ENCODE measurements at regions not wholly inside any gene's neighbourhood (a gene's known extent, or its start where the extent isn't known, plus 50 kb on each side); places are given as distances from the start of the nearest gene placed in this dataset.

GRCh38 chr13:54750521-54750920 lies 1721.9 kb downstream of the OLFM4 start:
- CTCF ChIA-PET, result no interaction called here
- Histone ChIP-seq H3K36me3 (ENCODE audit: control insufficient read depth in 2 of 2, extremely low read depth in 1 of 2, insufficient read depth in 2 of 2, low read length in 2 of 2) (no peaks in the 10 kb centered on the region), H3K4me1 (ENCODE audit: control insufficient read depth, extremely low read depth, insufficient read depth, low read length) (no peaks in the 10 kb centered on the region), H4K20me1 (replicated peaks; ENCODE audit: control insufficient read depth, extremely low read depth, insufficient read depth, low read length) (no peaks in the 10 kb centered on the region), H3K27me3 (ENCODE audit: control insufficient read depth in 2 of 2, insufficient read depth in 2 of 2, low read length in 2 of 2) (no peaks in the 10 kb centered on the region), H3K27ac (ENCODE audit: insufficient read depth, low read depth, low read length) (no peak overlapping the region), H3K9me1 (replicated peaks; ENCODE audit: control insufficient read depth, extremely low read depth, insufficient read depth, low read length) (no peaks in the 10 kb centered on the region), H3K4me3 (replicated peaks in 1 of 3; ENCODE audit: insufficient read depth in 1 of 3, low read depth in 1 of 3, low read length in 3 of 3) (no peak overlapping the region), H3K79me2 (ENCODE audit: control insufficient read depth, insufficient read depth, low read length) (no peaks in the 10 kb centered on the region), H2AFZ (ENCODE audit: low read depth, low read length) (no peak overlapping the region), H3K4me2 (ENCODE audit: insufficient read depth, low read length) (no peak overlapping the region), H3K9ac (replicated peaks; ENCODE audit: extremely low read depth, insufficient read depth, low read length) (no peak overlapping the region), H3K9me3 (replicated peaks; ENCODE audit: control insufficient read depth, insufficient read depth, low read length) (peaks cover 2% of the 10 kb centered on the region)
- intact Hi-C loops (cut with micrococcal nuclease) (no loop called here), dilution Hi-C loops (cut with MboI; ENCODE audit: extremely low pct_ligation_motif_present, low sequenced_read_pairs) (no loop called here)
- DNase-seq (ENCODE audit: low read depth, low spot score), result no peak
- BruUV-seq (replicated peaks), result no TSS peak
- POLR2A ChIA-PET, result no interaction called here
- TF ChIP-seq POLR2AphosphoS5 (IDR thresholded peaks at IDR 0.05; ENCODE audit: insufficient read depth, low read depth, low read length) (no peak), JUN (IDR thresholded peaks at IDR 0.05; ENCODE audit: borderline replicate concordance, insufficient read depth, insufficient read length, low read depth) (no peak), FOS (IDR thresholded peaks at IDR 0.05; ENCODE audit: borderline replicate concordance, insufficient read depth, low read length) (no peak), MYC (IDR thresholded peaks at IDR 0.05; ENCODE audit: low read depth, low read length) (no peak), CTCF (IDR thresholded peaks at IDR 0.05; ENCODE audit: extremely low read depth in 1 of 2, insufficient read depth in 1 of 2, low read depth in 1 of 2, low read length in 2 of 2) (no peak), POLR2A (IDR thresholded peaks at IDR 0.05; ENCODE audit: low read depth, low read length) (no peak), MAX (IDR thresholded peaks at IDR 0.05; ENCODE audit: insufficient read depth, insufficient read length) (no peak), EZH2 (IDR thresholded peaks at IDR 0.05; ENCODE audit: borderline replicate concordance, low read depth, low read length, severe bottlenecking) (no peak), GATA2 (IDR thresholded peaks at IDR 0.05; ENCODE audit: insufficient read depth, insufficient read length, low read depth, low read length) (no peak)
- no peak for FAIRE-seq
